Suprapubic skin (tissue), 3 donors: ENCODE measurements at regions not wholly inside any gene's neighbourhood (a gene's known extent, or its start where the extent isn't known, plus 50 kb on each side); places are given as distances from the start of the nearest gene placed in this dataset.

Source experiments
- EP300 ChIP-seq: sonication (generic); formaldehyde crosslinking; IDR thresholded peaks from one replicate; pipeline ENCODE4 v1.6.1; 2017; ENCODE audit warnings: antibody characterized with exemption
- POLR2A ChIP-seq, 2 donors: fragments of 450-650 bp; IDR thresholded peaks; one replicate each; pipeline ENCODE4 v1.6.1; 2017; ENCODE audit warnings: antibody characterized with exemption in 2 of 2, mild to moderate bottlenecking in 2 of 2, moderate library complexity in 2 of 2
- TF ChIP-seq, protein P1 (sequence below), 2 donors: fragments of 200-600 bp in 1 of 2; fragments of 450-650 bp in 1 of 2; sonication (generic) in 1 of 2; IDR thresholded peaks; one replicate each; pipeline ENCODE4 v1.5.1; 2016 to 2019; ENCODE audit warnings: antibody characterized with exemption in 2 of 2, mild to moderate bottlenecking in 1 of 2, moderate library complexity in 1 of 2

DNA sequence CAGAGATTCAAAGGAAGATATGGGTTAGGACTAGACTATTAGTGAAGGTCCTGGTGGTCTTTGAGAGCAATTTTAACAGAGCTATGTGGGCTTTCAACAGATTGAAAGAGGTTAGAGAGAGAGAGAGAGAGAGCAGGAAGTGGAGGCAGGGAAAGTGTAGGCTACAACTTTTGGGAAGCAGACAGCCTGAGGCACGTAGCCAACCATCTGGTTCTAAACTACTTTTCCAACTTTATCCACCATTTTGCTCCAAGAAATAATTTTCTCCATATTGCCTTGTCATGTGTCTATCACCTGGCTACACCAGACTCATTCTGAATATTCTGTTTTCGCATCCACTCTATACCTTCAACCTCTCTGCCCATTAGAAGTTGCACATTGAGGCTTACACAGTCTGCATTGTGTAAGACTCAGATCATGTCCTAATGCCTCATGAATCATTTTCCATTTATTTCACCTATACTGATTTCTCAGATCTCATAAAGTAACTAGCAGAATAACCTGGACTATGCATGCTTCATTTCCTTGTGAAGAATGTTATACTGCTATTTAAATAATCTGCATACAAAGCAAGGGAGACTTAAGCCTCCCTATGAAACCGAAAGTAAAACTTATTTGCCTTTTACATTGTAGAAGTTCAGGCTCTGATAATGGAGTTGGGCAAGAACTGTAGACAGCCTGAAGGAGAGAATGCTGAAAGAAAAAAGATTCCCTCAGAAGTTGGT lies 235.6 kb downstream of the ELAVL2 start:
- TF ChIP-seq, protein P1, sequence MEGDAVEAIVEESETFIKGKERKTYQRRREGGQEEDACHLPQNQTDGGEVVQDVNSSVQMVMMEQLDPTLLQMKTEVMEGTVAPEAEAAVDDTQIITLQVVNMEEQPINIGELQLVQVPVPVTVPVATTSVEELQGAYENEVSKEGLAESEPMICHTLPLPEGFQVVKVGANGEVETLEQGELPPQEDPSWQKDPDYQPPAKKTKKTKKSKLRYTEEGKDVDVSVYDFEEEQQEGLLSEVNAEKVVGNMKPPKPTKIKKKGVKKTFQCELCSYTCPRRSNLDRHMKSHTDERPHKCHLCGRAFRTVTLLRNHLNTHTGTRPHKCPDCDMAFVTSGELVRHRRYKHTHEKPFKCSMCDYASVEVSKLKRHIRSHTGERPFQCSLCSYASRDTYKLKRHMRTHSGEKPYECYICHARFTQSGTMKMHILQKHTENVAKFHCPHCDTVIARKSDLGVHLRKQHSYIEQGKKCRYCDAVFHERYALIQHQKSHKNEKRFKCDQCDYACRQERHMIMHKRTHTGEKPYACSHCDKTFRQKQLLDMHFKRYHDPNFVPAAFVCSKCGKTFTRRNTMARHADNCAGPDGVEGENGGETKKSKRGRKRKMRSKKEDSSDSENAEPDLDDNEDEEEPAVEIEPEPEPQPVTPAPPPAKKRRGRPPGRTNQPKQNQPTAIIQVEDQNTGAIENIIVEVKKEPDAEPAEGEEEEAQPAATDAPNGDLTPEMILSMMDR (IDR thresholded peaks at IDR 0.05), result no peak
- TF ChIP-seq EP300 (no peak), POLR2A (IDR thresholded peaks at IDR 0.05) (no peak)
